ENCODE measurements at regions not wholly inside any gene's neighbourhood (a gene's known extent, or its start where the extent isn't known, plus 50 kb on each side); places are given as distances from the start of the nearest gene placed in this dataset.

DNA sequence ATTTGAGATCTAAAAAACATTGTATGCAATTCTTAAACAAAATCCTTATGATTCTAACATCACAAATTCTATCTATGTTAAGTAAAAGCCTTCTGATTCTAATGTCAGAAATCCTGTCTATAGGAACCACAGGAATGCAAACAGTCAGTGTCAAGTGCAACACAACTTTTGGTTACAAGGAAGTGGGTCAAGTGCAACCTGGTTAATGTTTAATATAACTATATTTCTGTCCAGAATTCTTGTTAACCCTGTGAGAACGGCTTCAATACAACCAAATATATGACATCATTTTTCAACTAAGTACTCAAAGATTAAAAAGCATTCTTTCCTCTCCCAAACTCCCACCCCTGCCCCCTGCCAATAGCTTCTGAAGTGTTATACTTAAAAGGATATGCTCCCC lies 107.9 kb upstream of the PLEKHA5 start:
- Histone ChIP-seq H3K27me3 (ENCODE audit: insufficient read depth, poor library complexity, severe bottlenecking) (no peaks in the 10 kb centered on the region), H3K4me3 (replicated peaks; ENCODE audit: insufficient read depth, low read length) (no peak overlapping the region), H3K27ac (replicated peaks) (no peak overlapping the region)
- no peak for DNase-seq (ENCODE audit: low read depth in 1 of 2, low spot score in 1 of 2)
- no peak for TF ChIP-seq SPI1 (IDR thresholded peaks at IDR 0.05; ENCODE audit: borderline replicate concordance, low read depth)
- no peak for TF ChIP-seq GABPA (IDR thresholded peaks at IDR 0.05; ENCODE audit: low read depth)
- TF ChIP-seq, protein P1, sequence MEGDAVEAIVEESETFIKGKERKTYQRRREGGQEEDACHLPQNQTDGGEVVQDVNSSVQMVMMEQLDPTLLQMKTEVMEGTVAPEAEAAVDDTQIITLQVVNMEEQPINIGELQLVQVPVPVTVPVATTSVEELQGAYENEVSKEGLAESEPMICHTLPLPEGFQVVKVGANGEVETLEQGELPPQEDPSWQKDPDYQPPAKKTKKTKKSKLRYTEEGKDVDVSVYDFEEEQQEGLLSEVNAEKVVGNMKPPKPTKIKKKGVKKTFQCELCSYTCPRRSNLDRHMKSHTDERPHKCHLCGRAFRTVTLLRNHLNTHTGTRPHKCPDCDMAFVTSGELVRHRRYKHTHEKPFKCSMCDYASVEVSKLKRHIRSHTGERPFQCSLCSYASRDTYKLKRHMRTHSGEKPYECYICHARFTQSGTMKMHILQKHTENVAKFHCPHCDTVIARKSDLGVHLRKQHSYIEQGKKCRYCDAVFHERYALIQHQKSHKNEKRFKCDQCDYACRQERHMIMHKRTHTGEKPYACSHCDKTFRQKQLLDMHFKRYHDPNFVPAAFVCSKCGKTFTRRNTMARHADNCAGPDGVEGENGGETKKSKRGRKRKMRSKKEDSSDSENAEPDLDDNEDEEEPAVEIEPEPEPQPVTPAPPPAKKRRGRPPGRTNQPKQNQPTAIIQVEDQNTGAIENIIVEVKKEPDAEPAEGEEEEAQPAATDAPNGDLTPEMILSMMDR (IDR thresholded peaks at IDR 0.05; ENCODE audit: insufficient read depth, low read length), result no peak
- TF ChIP-seq, protein P2, sequence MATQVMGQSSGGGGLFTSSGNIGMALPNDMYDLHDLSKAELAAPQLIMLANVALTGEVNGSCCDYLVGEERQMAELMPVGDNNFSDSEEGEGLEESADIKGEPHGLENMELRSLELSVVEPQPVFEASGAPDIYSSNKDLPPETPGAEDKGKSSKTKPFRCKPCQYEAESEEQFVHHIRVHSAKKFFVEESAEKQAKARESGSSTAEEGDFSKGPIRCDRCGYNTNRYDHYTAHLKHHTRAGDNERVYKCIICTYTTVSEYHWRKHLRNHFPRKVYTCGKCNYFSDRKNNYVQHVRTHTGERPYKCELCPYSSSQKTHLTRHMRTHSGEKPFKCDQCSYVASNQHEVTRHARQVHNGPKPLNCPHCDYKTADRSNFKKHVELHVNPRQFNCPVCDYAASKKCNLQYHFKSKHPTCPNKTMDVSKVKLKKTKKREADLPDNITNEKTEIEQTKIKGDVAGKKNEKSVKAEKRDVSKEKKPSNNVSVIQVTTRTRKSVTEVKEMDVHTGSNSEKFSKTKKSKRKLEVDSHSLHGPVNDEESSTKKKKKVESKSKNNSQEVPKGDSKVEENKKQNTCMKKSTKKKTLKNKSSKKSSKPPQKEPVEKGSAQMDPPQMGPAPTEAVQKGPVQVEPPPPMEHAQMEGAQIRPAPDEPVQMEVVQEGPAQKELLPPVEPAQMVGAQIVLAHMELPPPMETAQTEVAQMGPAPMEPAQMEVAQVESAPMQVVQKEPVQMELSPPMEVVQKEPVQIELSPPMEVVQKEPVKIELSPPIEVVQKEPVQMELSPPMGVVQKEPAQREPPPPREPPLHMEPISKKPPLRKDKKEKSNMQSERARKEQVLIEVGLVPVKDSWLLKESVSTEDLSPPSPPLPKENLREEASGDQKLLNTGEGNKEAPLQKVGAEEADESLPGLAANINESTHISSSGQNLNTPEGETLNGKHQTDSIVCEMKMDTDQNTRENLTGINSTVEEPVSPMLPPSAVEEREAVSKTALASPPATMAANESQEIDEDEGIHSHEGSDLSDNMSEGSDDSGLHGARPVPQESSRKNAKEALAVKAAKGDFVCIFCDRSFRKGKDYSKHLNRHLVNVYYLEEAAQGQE (IDR thresholded peaks at IDR 0.05; ENCODE audit: insufficient replicate concordance, low read depth), result no peak
- TF ChIP-seq POLR2AphosphoS5 (IDR thresholded peaks at IDR 0.05; ENCODE audit: low read depth), result no peak

DNA sequence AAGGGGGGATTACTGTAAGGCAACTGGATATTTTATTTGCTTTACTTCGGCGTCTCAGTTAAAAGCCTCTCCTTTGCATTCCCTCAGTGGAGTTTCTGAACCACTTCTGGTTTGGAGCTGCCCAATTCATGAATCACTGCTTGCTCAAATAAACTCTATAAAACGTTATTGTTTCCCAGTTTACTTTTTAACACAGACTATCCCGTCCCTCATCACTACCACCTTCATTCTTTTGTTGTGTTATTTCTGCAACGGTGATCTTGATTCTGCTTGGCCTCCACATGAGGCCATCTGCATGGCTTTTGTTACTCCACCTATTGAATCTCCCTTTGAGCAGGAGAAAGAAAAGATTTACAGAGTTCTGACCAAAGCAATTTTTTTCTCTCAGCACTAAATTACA lies 104.0 kb upstream of the PLEKHA5 start:
- H3K27ac ChIP-seq (replicated peaks), result no peak overlapping the region
- no peak for DNase-seq (ENCODE audit: low read depth in 1 of 2, low spot score in 1 of 2)
- H3K4me3 ChIP-seq (replicated peaks; ENCODE audit: insufficient read depth, low read length), result no peak overlapping the region
- H3K27me3 ChIP-seq (ENCODE audit: insufficient read depth, poor library complexity, severe bottlenecking), result no peaks in the 10 kb centered on the region
- TF ChIP-seq, protein P1 (IDR thresholded peaks at IDR 0.05; ENCODE audit: insufficient read depth, low read length), result no peak
- TF ChIP-seq GABPA (IDR thresholded peaks at IDR 0.05; ENCODE audit: low read depth), result no peak
- TF ChIP-seq, protein P2 (IDR thresholded peaks at IDR 0.05; ENCODE audit: insufficient replicate concordance, low read depth), result no peak
- TF ChIP-seq POLR2AphosphoS5 (IDR thresholded peaks at IDR 0.05; ENCODE audit: low read depth), result no peak
- no peak for TF ChIP-seq SPI1 (IDR thresholded peaks at IDR 0.05; ENCODE audit: borderline replicate concordance, low read depth)

DNA sequence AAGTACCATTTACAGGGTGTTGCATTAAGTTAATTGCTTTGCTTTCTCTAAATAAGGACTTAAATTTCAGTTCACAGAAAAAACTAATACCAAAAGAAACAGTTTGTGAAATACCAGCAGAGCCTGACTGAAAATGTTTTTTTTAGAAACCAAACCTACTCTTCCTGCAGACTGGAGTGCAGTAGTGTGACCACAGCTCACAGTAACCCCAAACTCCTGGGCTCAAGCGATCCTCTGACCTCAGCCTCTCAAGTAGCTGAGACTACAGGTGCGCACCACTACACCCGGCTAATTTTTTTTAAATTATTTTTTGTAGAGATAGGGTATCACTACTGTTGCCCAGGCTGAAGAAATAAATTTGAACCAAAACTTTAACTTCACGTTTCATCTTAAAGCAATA lies 103.5 kb upstream of the PLEKHA5 start:
- H3K4me3 ChIP-seq (replicated peaks; ENCODE audit: insufficient read depth, low read length), result no peak overlapping the region
- H3K27me3 ChIP-seq (ENCODE audit: insufficient read depth, poor library complexity, severe bottlenecking), result no peaks in the 10 kb centered on the region
- H3K27ac ChIP-seq (replicated peaks), result no peak overlapping the region
- TF ChIP-seq GABPA (IDR thresholded peaks at IDR 0.05; ENCODE audit: low read depth), result no peak
- TF ChIP-seq, protein P1 (IDR thresholded peaks at IDR 0.05; ENCODE audit: insufficient read depth, low read length), result no peak
- TF ChIP-seq, protein P2 (IDR thresholded peaks at IDR 0.05; ENCODE audit: insufficient replicate concordance, low read depth), result no peak
- TF ChIP-seq POLR2AphosphoS5 (IDR thresholded peaks at IDR 0.05; ENCODE audit: low read depth), result no peak
- TF ChIP-seq SPI1 (IDR thresholded peaks at IDR 0.05; ENCODE audit: borderline replicate concordance, low read depth), result no peak
- DNase-seq (ENCODE audit: low read depth in 1 of 2, low spot score in 1 of 2), result no peak

All from HL-60 (cell line).